Activated CD8-positive, alpha-beta T cell treated with anti-CD3 and anti-CD28 coated beads for 36 hours (primary cell): ENCODE measurements at regions not wholly inside any gene's neighbourhood (a gene's known extent, or its start where the extent isn't known, plus 50 kb on each side); places are given as distances from the start of the nearest gene placed in this dataset.

Experiments used
- ATAC-seq: fragments of 200-7000 bp; cut with Tn5 transposase; one replicate; pipeline ENCODE4 v1.10.0; 2021; ENCODE audit warnings: mild to moderate bottlenecking, moderate library complexity
- CTCF ChIA-PET: fragments of 350-600 bp; sonication (Branson Sonifier 250); formaldehyde crosslinking; loops from one replicate; lab custom pipeline; 2021; ENCODE audit warnings: antibody characterized with exemption; lab: Charles Lee
- POLR2A ChIA-PET: fragments of 350-600 bp; sonication (Branson Sonifier 250); formaldehyde crosslinking; loops from one replicate; lab custom pipeline; 2021; ENCODE audit warnings: antibody characterized with exemption; lab: Charles Lee
- DNase-seq: peaks from one replicate; pipeline ENCODE4 v3.0.0-alpha.2; 2020
- H3K27ac Mint-ChIP-seq: one replicate; pipeline ENCODE4 v1.8.0; 2021; ENCODE audit warnings: mild to moderate bottlenecking, mixed read lengths
- H3K27me3 Mint-ChIP-seq: one replicate; pipeline ENCODE4 v1.8.0; 2021; ENCODE audit warnings: mixed read lengths
- H3K36me3 Mint-ChIP-seq: one replicate; pipeline ENCODE4 v1.8.0; 2021; ENCODE audit warnings: low read depth, mixed read lengths
- H3K4me1 Mint-ChIP-seq: one replicate; pipeline ENCODE4 v1.8.0; 2021; ENCODE audit warnings: low read depth, mixed read lengths
- H3K4me3 Mint-ChIP-seq: one replicate; pipeline ENCODE4 v1.8.0; 2021; ENCODE audit warnings: mild to moderate bottlenecking, moderate library complexity, mixed read lengths
- H3K9me3 Mint-ChIP-seq: one replicate; pipeline ENCODE4 v1.8.0; 2021; ENCODE audit warnings: mixed read lengths
- CTCF ChIP-seq: fragments of 200-600 bp; IDR thresholded peaks from one replicate; pipeline ENCODE4 v1.8.0; 2022; ENCODE audit warnings: antibody characterized with exemption, mild to moderate bottlenecking
- intact Hi-C: fragments of 100-400 bp; cut with micrococcal nuclease; formaldehyde crosslinking; loops from one replicate; pipeline ENCODE4 v1.10.0; 2022

- ChIA-PET POLR2A (no interaction called here), CTCF (interaction anchor here (1.3 kb wide), 1 partner anchor 50 kb away, joined by 3 read pairs; no protein-coding TSS in a partner anchor)
- ATAC-seq, result no peak
- DNase-seq, result no peak
- Mint-ChIP-seq H3K27ac (no peak overlapping the region), H3K9me3 (no peaks in the 10 kb centered on the region), H3K4me1 (no peaks in the 10 kb centered on the region), H3K36me3 (no peaks in the 10 kb centered on the region), H3K4me3 (no peak overlapping the region), H3K27me3 (peaks cover 16% of the 10 kb centered on the region)
- no peak for TF ChIP-seq CTCF
- intact Hi-C loops, result no loop called here
These were observed 166.7 kb downstream of the SEPTIN7 start for GRCh38 chr7:35967366-35968139.

- Mint-ChIP-seq H3K27me3 (peaks cover 16% of the 10 kb centered on the region), H3K27ac (no peak overlapping the region), H3K36me3 (no peaks in the 10 kb centered on the region), H3K9me3 (no peaks in the 10 kb centered on the region), H3K4me3 (no peak overlapping the region), H3K4me1 (no peaks in the 10 kb centered on the region)
- POLR2A ChIA-PET, result no interaction called here
- CTCF ChIA-PET, result interaction anchor here (1.3 kb wide), 1 partner anchor 51 kb away, joined by 3 read pairs; no protein-coding TSS in a partner anchor
- intact Hi-C loops, result no loop called here
- TF ChIP-seq CTCF, result no peak
- DNase-seq, result no peak
- ATAC-seq, result no peak
These were observed 167.5 kb downstream of the SEPTIN7 start for GRCh38 chr7:35968140-35968940.

- POLR2A ChIA-PET, result no interaction called here
- ATAC-seq, result no peak
- intact Hi-C loops, result no loop called here
- TF ChIP-seq CTCF, result no peak
- no peaks in the 10 kb centered on the region for H3K4me1 Mint-ChIP-seq
- no peaks in the 10 kb centered on the region for H3K9me3 Mint-ChIP-seq
- H3K36me3 Mint-ChIP-seq, result no peaks in the 10 kb centered on the region
- peaks cover 18% of the 10 kb centered on the region for H3K27me3 Mint-ChIP-seq
- CTCF ChIA-PET, result interaction anchor here (1.1 kb wide), 1 partner anchor 52 kb away, joined by 3 read pairs; no protein-coding TSS in a partner anchor
- H3K4me3 Mint-ChIP-seq, result no peak overlapping the region
- no peak overlapping the region for H3K27ac Mint-ChIP-seq
- no peak for DNase-seq
These were observed 168.2 kb downstream of the SEPTIN7 start for GRCh38 chr7:35969066-35969465.

GRCh38 chr7:35970458-35970857 lies 169.6 kb downstream of the SEPTIN7 start:
- H3K9me3 Mint-ChIP-seq, result no peaks in the 10 kb centered on the region
- ATAC-seq (no peak), DNase-seq (no peak)
- ChIA-PET POLR2A (no interaction called here), CTCF (interaction anchor here (1.8 to 2.0 kb wide), 2 partner anchors 53 to 321 kb away, joined by 7 to 14 read pairs; no protein-coding TSS in a partner anchor)
- peaks cover 18% of the 10 kb centered on the region for H3K27me3 Mint-ChIP-seq
- H3K4me1 Mint-ChIP-seq, result no peaks in the 10 kb centered on the region
- no peak for TF ChIP-seq CTCF
- intact Hi-C loops, result no loop called here
- H3K36me3 Mint-ChIP-seq, result no peaks in the 10 kb centered on the region
- no peak overlapping the region for H3K27ac Mint-ChIP-seq
- no peak overlapping the region for H3K4me3 Mint-ChIP-seq
